Immature natural killer cell (primary cell): ENCODE measurements at regions not wholly inside any gene's neighbourhood (a gene's known extent, or its start where the extent isn't known, plus 50 kb on each side); places are given as distances from the start of the nearest gene placed in this dataset.
A peak's percentile ranks its signal among the peaks of the same experiment; 100 is the strongest.

Experiments
- DNase-seq, 3 donors: peaks; one replicate each; pipeline ENCODE4 v3.0.0; 2022; ENCODE audit warnings: mixed read lengths in 1 of 3
- H3K27ac Mint-ChIP-seq, 6 donors: one replicate each; pipeline ENCODE4 v1.8.0; 2020; ENCODE audit warnings: mixed read lengths in 6 of 6, mild to moderate bottlenecking in 5 of 6, inconsistent platforms in 4 of 6, moderate library complexity in 3 of 6
- H3K27me3 Mint-ChIP-seq, 3 donors: one replicate each; pipeline ENCODE4 v1.8.0; 2020 to 2021; ENCODE audit warnings: low read depth in 3 of 3, mild to moderate bottlenecking in 3 of 3, mixed read lengths in 3 of 3, moderate library complexity in 3 of 3, inconsistent platforms in 1 of 3
- H3K36me3 Mint-ChIP-seq, 3 donors: one replicate each; pipeline ENCODE4 v1.8.0; 2020; ENCODE audit warnings: mixed read lengths in 3 of 3, inconsistent platforms in 2 of 3, mild to moderate bottlenecking in 2 of 3
- H3K4me1 Mint-ChIP-seq, 2 donors: one replicate each; pipeline ENCODE4 v1.8.0; 2020; ENCODE audit warnings: inconsistent platforms in 2 of 2, mild to moderate bottlenecking in 2 of 2, mixed read lengths in 2 of 2, moderate library complexity in 1 of 2
- H3K4me3 Mint-ChIP-seq, 5 donors: one replicate each; pipeline ENCODE4 v1.8.0; 2020; ENCODE audit warnings: mild to moderate bottlenecking in 5 of 5, mixed read lengths in 5 of 5, inconsistent platforms in 3 of 5, moderate library complexity in 3 of 5
- H3K9me3 Mint-ChIP-seq, 6 donors: one replicate each; pipeline ENCODE4 v1.8.0; 2020; ENCODE audit warnings: mild to moderate bottlenecking in 6 of 6, mixed read lengths in 6 of 6, inconsistent platforms in 4 of 6, moderate library complexity in 3 of 6

GRCh38 chr18:67302043-67302442 is 214.5 kb downstream of the DSEL start:
- H3K4me1 Mint-ChIP-seq, result peaks cover 0 to 6% of the 10 kb centered on the region in 2 donors
- H3K9me3 Mint-ChIP-seq, result peaks cover 0 to 22% (median 4%) of the 10 kb centered on the region in 6 donors
- peak overlapping the region in 1 of 5 donors; percentile 31 for H3K4me3 Mint-ChIP-seq
- no peaks in the 10 kb centered on the region for H3K36me3 Mint-ChIP-seq
- no peak overlapping the region for H3K27ac Mint-ChIP-seq
- no peak for DNase-seq
- peaks cover 0 to 2% (median 0%) of the 10 kb centered on the region in 3 donors for H3K27me3 Mint-ChIP-seq

GRCh38 chr18:67301592-67301991 is 214.9 kb downstream of the DSEL start:
- no peak overlapping the region for H3K27ac Mint-ChIP-seq
- peaks cover 0 to 2% (median 0%) of the 10 kb centered on the region in 3 donors for H3K27me3 Mint-ChIP-seq
- peaks cover 0 to 22% (median 4%) of the 10 kb centered on the region in 6 donors for H3K9me3 Mint-ChIP-seq
- H3K4me1 Mint-ChIP-seq, result peaks cover 0 to 6% of the 10 kb centered on the region in 2 donors
- no peaks in the 10 kb centered on the region for H3K36me3 Mint-ChIP-seq
- no peak for DNase-seq
- no peak overlapping the region for H3K4me3 Mint-ChIP-seq

- DNase-seq, result no peak
Measured at GRCh38 chr18:67300498-67300897, 216.0 kb downstream of the DSEL start.

GRCh38 chr18:67292814-67293213 is 223.7 kb downstream of the DSEL start:
- Mint-ChIP-seq H3K27me3 (peaks cover 0 to 5% (median 1%) of the 10 kb centered on the region in 3 donors), H3K36me3 (peaks cover 0 to 3% (median 0%) of the 10 kb centered on the region in 3 donors), H3K4me3 (no peak overlapping the region), H3K27ac (no peak overlapping the region), H3K9me3 (peaks cover 2 to 15% (median 8%) of the 10 kb centered on the region in 6 donors), H3K4me1 (no peaks in the 10 kb centered on the region)
- DNase-seq, result no peak

More at GRCh38 chr18:67300498-67300897, 216.0 kb downstream of the DSEL start:
- Mint-ChIP-seq H3K36me3 (no peaks in the 10 kb centered on the region), H3K9me3 (peaks cover 0 to 27% (median 8%) of the 10 kb centered on the region in 6 donors), H3K27ac (no peak overlapping the region), H3K27me3 (peaks cover 0 to 3% (median 2%) of the 10 kb centered on the region in 3 donors), H3K4me3 (no peak overlapping the region), H3K4me1 (peaks cover 0 to 6% of the 10 kb centered on the region in 2 donors)

- no peak overlapping the region for H3K27ac Mint-ChIP-seq
- H3K4me1 Mint-ChIP-seq, result no peaks in the 10 kb centered on the region
- H3K36me3 Mint-ChIP-seq, result peaks cover 0 to 3% (median 0%) of the 10 kb centered on the region in 3 donors
- DNase-seq, result no peak
- peaks cover 2 to 10% (median 6%) of the 10 kb centered on the region in 6 donors for H3K9me3 Mint-ChIP-seq
- H3K4me3 Mint-ChIP-seq, result no peak overlapping the region
- peaks cover 0 to 2% (median 1%) of the 10 kb centered on the region in 3 donors for H3K27me3 Mint-ChIP-seq
Measured at GRCh38 chr18:67290421-67290820, 226.1 kb downstream of the DSEL start.

GRCh38 chr18:67285583-67285982 is 230.9 kb downstream of the DSEL start:
- Mint-ChIP-seq H3K36me3 (no peaks in the 10 kb centered on the region), H3K9me3 (peaks cover 0 to 5% (median 1%) of the 10 kb centered on the region in 6 donors)
- no peak for DNase-seq

GRCh38 chr18:67282796-67283195 is 233.7 kb downstream of the DSEL start:
- Mint-ChIP-seq H3K27me3 (peaks cover 0 to 4% (median 2%) of the 10 kb centered on the region in 3 donors), H3K4me1 (no peaks in the 10 kb centered on the region), H3K9me3 (peaks cover 0 to 7% (median 2%) of the 10 kb centered on the region in 6 donors), H3K27ac (no peak overlapping the region), H3K4me3 (no peak overlapping the region), H3K36me3 (no peaks in the 10 kb centered on the region)
- DNase-seq, result no peak

More at GRCh38 chr18:67285583-67285982, 230.9 kb downstream of the DSEL start:
- Mint-ChIP-seq H3K4me3 (no peak overlapping the region), H3K27me3 (peaks cover 0 to 4% (median 0%) of the 10 kb centered on the region in 3 donors), H3K4me1 (no peaks in the 10 kb centered on the region), H3K27ac (no peak overlapping the region)

- Mint-ChIP-seq H3K4me1 (no peaks in the 10 kb centered on the region), H3K36me3 (no peaks in the 10 kb centered on the region), H3K27me3 (peaks cover 0 to 4% (median 2%) of the 10 kb centered on the region in 3 donors), H3K27ac (no peak overlapping the region), H3K4me3 (no peak overlapping the region), H3K9me3 (peaks cover 0 to 7% (median 3%) of the 10 kb centered on the region in 6 donors)
- DNase-seq, result no peak
Measured at GRCh38 chr18:67281746-67282145, 234.8 kb downstream of the DSEL start.

- Mint-ChIP-seq H3K4me1 (no peaks in the 10 kb centered on the region), H3K36me3 (no peaks in the 10 kb centered on the region), H3K9me3 (peaks cover 0 to 6% (median 3%) of the 10 kb centered on the region in 6 donors), H3K4me3 (no peak overlapping the region), H3K27me3 (peaks cover 0 to 4% (median 2%) of the 10 kb centered on the region in 3 donors), H3K27ac (no peak overlapping the region)
- DNase-seq, result no peak
Measured at GRCh38 chr18:67280486-67281242, 235.9 kb downstream of the DSEL start.

- Mint-ChIP-seq H3K27ac (peak overlapping the region in 1 of 6 donors; percentile 18), H3K4me3 (no peak overlapping the region), H3K9me3 (peaks cover 0 to 8% (median 2%) of the 10 kb centered on the region in 6 donors), H3K36me3 (no peaks in the 10 kb centered on the region), H3K27me3 (peaks cover 0 to 4% (median 2%) of the 10 kb centered on the region in 3 donors), H3K4me1 (no peaks in the 10 kb centered on the region)
- no peak for DNase-seq
Measured at GRCh38 chr18:67279988-67280387, 236.5 kb downstream of the DSEL start.

- peaks cover 0 to 4% (median 2%) of the 10 kb centered on the region in 3 donors for H3K27me3 Mint-ChIP-seq
- H3K4me1 Mint-ChIP-seq, result peaks cover 0 to under 1% of the 10 kb centered on the region in 2 donors
- no peak overlapping the region for H3K27ac Mint-ChIP-seq
- DNase-seq, result no peak
- H3K9me3 Mint-ChIP-seq, result peaks cover 0 to 8% (median 2%) of the 10 kb centered on the region in 6 donors
- no peaks in the 10 kb centered on the region for H3K36me3 Mint-ChIP-seq
- H3K4me3 Mint-ChIP-seq, result no peak overlapping the region
Measured at GRCh38 chr18:67278984-67279383, 237.5 kb downstream of the DSEL start.

GRCh38 chr18:67276638-67277037 is 239.9 kb downstream of the DSEL start:
- peaks cover 0 to 3% (median 0%) of the 10 kb centered on the region in 3 donors for H3K36me3 Mint-ChIP-seq
- no peak for DNase-seq
- H3K9me3 Mint-ChIP-seq, result peaks cover 0 to 8% (median 5%) of the 10 kb centered on the region in 6 donors
- peaks cover 0 to 2% (median 2%) of the 10 kb centered on the region in 3 donors for H3K27me3 Mint-ChIP-seq
- H3K4me1 Mint-ChIP-seq, result peaks cover 12 to 13% of the 10 kb centered on the region in 2 donors
- H3K4me3 Mint-ChIP-seq, result no peak overlapping the region
- no peak overlapping the region for H3K27ac Mint-ChIP-seq

GRCh38 chr18:67273288-67273687 is 243.2 kb downstream of the DSEL start:
- Mint-ChIP-seq H3K9me3 (peaks cover 0 to 12% (median 7%) of the 10 kb centered on the region in 6 donors), H3K4me1 (peaks cover 12 to 13% of the 10 kb centered on the region in 2 donors), H3K4me3 (no peak overlapping the region), H3K36me3 (peaks cover 0 to 7% (median 0%) of the 10 kb centered on the region in 3 donors), H3K27me3 (peaks cover 0 to 2% (median 0%) of the 10 kb centered on the region in 3 donors), H3K27ac (no peak overlapping the region)
- no peak for DNase-seq

- Mint-ChIP-seq H3K9me3 (peaks cover 0 to 12% (median 5%) of the 10 kb centered on the region in 6 donors), H3K4me3 (no peak overlapping the region)
Measured at GRCh38 chr18:67269206-67269605, 247.3 kb downstream of the DSEL start.

More at GRCh38 chr18:67269206-67269605, 247.3 kb downstream of the DSEL start:
- Mint-ChIP-seq H3K4me1 (peaks cover 31 to 34% of the 10 kb centered on the region in 2 donors), H3K36me3 (peaks cover 0 to 7% (median 0%) of the 10 kb centered on the region in 3 donors), H3K27ac (no peak overlapping the region), H3K27me3 (peaks cover 0 to 4% (median 2%) of the 10 kb centered on the region in 3 donors)
- DNase-seq, result no peak
